Sigmoid colon (tissue), 6 donors: ENCODE measurements at regions not wholly inside any gene's neighbourhood (a gene's known extent, or its start where the extent isn't known, plus 50 kb on each side); places are given as distances from the start of the nearest gene placed in this dataset.

Experiments used
- DNase-seq: peaks from one replicate; pipeline ENCODE4 v3.0.0-alpha.2; 2019
- H3K27ac ChIP-seq, 4 donors: fragments of 200-600 bp; sonication (generic); one replicate each; pipeline ENCODE4 v1.5.1; 2016 to 2019; ENCODE audit warnings: mild to moderate bottlenecking in 1 of 4
- H3K27me3 ChIP-seq, 3 donors: fragments of 200-600 bp; sonication (generic); one replicate each; pipeline ENCODE4 v1.5.1; 2019; ENCODE audit warnings: mild to moderate bottlenecking in 1 of 3
- H3K36me3 ChIP-seq, 4 donors: fragments of 200-600 bp; sonication (generic); one replicate each; pipeline ENCODE4 v1.5.1; 2016 to 2019
- H3K4me1 ChIP-seq, 4 donors: fragments of 200-600 bp; sonication (generic); one replicate each; pipeline ENCODE4 v1.5.1; 2017 to 2019
- H3K4me3 ChIP-seq, 4 donors: fragments of 200-600 bp; sonication (generic); one replicate each; pipeline ENCODE4 v1.5.1; 2017 to 2019; ENCODE audit warnings: mild to moderate bottlenecking in 2 of 4, moderate library complexity in 1 of 4
- H3K9me3 ChIP-seq, 4 donors: fragments of 200-600 bp in 3 of 4; sonication (generic) in 3 of 4; one replicate each; pipeline versions ENCODE4 v1.5.1 to v1.6.1; 2013 to 2019
- CTCF ChIP-seq, 4 experiments: fragments of 450-650 bp in 3 of 4; fragments of 200-600 bp in 1 of 4; IDR thresholded peaks; one replicate each; pipeline ENCODE4 v1.5.1; 2016 to 2019; ENCODE audit warnings: antibody characterized with exemption in 4 of 4, mild to moderate bottlenecking in 3 of 4, moderate library complexity in 2 of 4
- EP300 ChIP-seq, 4 donors: sonication (generic); formaldehyde crosslinking; IDR thresholded peaks; one replicate each; pipeline ENCODE4 v1.6.1; 2017; ENCODE audit warnings: antibody characterized with exemption in 4 of 4
- POLR2A ChIP-seq, 2 donors: fragments of 450-650 bp; IDR thresholded peaks; one replicate each; pipeline ENCODE4 v1.6.1; 2016; ENCODE audit warnings: antibody characterized with exemption in 2 of 2, mild to moderate bottlenecking in 2 of 2, moderate library complexity in 2 of 2
- POLR2AphosphoS5 ChIP-seq, 4 donors: sonication (generic); formaldehyde crosslinking; IDR thresholded peaks; one replicate each; pipeline ENCODE4 v1.6.1; 2017; ENCODE audit warnings: antibody characterized with exemption in 4 of 4
- WGBS, 2 donors: extraction: QIAGEN DNeasy Blood & Tissue Kit; methylation state at CpG; one replicate each; pipeline ENCODE4 v1.1.7; 2013; 5-methylcytosine and 5-hydroxymethylcytosine counted together
- intact Hi-C: fragments of 100-400 bp; cut with DNase I; formaldehyde crosslinking; loops from one replicate; pipeline ENCODE4 v1.15.1; 2023
- donor health status: healthy with polysubstance abuse.
- donor health status: healthy.

- 14 to 42% methylated on average over 4 of the region's 4 CpGs for WGBS, 2 donors
- Histone ChIP-seq H3K4me1 (no peaks in the 10 kb centered on the region), H3K27ac (no peak overlapping the region), H3K4me3 (no peak overlapping the region), H3K27me3 (no peaks in the 10 kb centered on the region), H3K36me3 (no peaks in the 10 kb centered on the region), H3K9me3 (no peaks in the 10 kb centered on the region)
- no peak for TF ChIP-seq CTCF (IDR thresholded peaks at IDR 0.05)
- TF ChIP-seq POLR2AphosphoS5 (IDR thresholded peaks at IDR 0.05) = no peak
- no peak for TF ChIP-seq POLR2A (IDR thresholded peaks at IDR 0.05)
- no peak for TF ChIP-seq EP300 (IDR thresholded peaks at IDR 0.05)
- intact Hi-C loops = no loop called here
- no peak for DNase-seq
Measured at GRCh38 chr7:156527458-156527890, 113.1 kb upstream of the RNF32 start.

GRCh38 chr7:156524818-156525597 is 115.6 kb upstream of the RNF32 start:
- Histone ChIP-seq H3K4me3 (no peak overlapping the region), H3K36me3 (no peaks in the 10 kb centered on the region), H3K4me1 (no peaks in the 10 kb centered on the region), H3K9me3 (no peaks in the 10 kb centered on the region), H3K27ac (no peak overlapping the region), H3K27me3 (no peaks in the 10 kb centered on the region)
- 43 to 70% methylated on average over 11 of the region's 11 CpGs for WGBS, 2 donors
- TF ChIP-seq CTCF (IDR thresholded peaks at IDR 0.05) (no peak), POLR2AphosphoS5 (IDR thresholded peaks at IDR 0.05) (no peak), POLR2A (IDR thresholded peaks at IDR 0.05) (no peak), EP300 (IDR thresholded peaks at IDR 0.05) (no peak)
- no peak for DNase-seq
- intact Hi-C loops = no loop called here

GRCh38 chr7:156523447-156524048 is 117.0 kb upstream of the RNF32 start:
- Histone ChIP-seq H3K27me3 (no peaks in the 10 kb centered on the region), H3K9me3 (no peaks in the 10 kb centered on the region), H3K36me3 (no peaks in the 10 kb centered on the region), H3K4me3 (no peak overlapping the region), H3K27ac (no peak overlapping the region), H3K4me1 (no peaks in the 10 kb centered on the region)
- intact Hi-C loops = no loop called here
- WGBS, 2 donors = 86 to 90% methylated on average over 24 of the region's 24 CpGs
- TF ChIP-seq EP300 (IDR thresholded peaks at IDR 0.05) (no peak), CTCF (IDR thresholded peaks at IDR 0.05) (no peak), POLR2A (IDR thresholded peaks at IDR 0.05) (no peak), POLR2AphosphoS5 (IDR thresholded peaks at IDR 0.05) (no peak)
- DNase-seq = no peak

- H3K4me1 ChIP-seq = no peaks in the 10 kb centered on the region
- H3K4me3 ChIP-seq = no peak overlapping the region
- no peak overlapping the region for H3K27ac ChIP-seq
- no peak for TF ChIP-seq CTCF (IDR thresholded peaks at IDR 0.05)
- no peak for TF ChIP-seq POLR2A (IDR thresholded peaks at IDR 0.05)
- no peak for TF ChIP-seq POLR2AphosphoS5 (IDR thresholded peaks at IDR 0.05)
- no peak for TF ChIP-seq EP300 (IDR thresholded peaks at IDR 0.05)
- no peaks in the 10 kb centered on the region for H3K36me3 ChIP-seq
- DNase-seq = no peak
- WGBS, 2 donors = 93 to 96% methylated on average over 17 of the region's 17 CpGs
- H3K27me3 ChIP-seq = no peaks in the 10 kb centered on the region
- H3K9me3 ChIP-seq = no peaks in the 10 kb centered on the region
- intact Hi-C loops = no loop called here
Measured at GRCh38 chr7:156522801-156523200, 117.8 kb upstream of the RNF32 start.
